SU-DHL-6 (cell line): ENCODE measurements at regions not wholly inside any gene's neighbourhood (a gene's known extent, or its start where the extent isn't known, plus 50 kb on each side); places are given as distances from the start of the nearest gene placed in this dataset.

ENCODE experiments used
- H2AFZ ChIP-seq: fragments of 200-600 bp; sonication (generic); 2 replicates; pipeline ENCODE4 v1.6.1; 2014; ENCODE audit warnings: low read depth, mild to moderate bottlenecking, moderate library complexity, mixed read lengths, antibody characterized with exemption, low read length; ENCODE audit not compliant: severe bottlenecking
- H3F3A ChIP-seq: fragments of 200-600 bp; shearing (Covaris generic); 2 replicates; pipeline ENCODE4 v1.6.0; 2016; ENCODE audit warnings: antibody characterized with exemption, mild to moderate bottlenecking; ENCODE audit not compliant: insufficient read depth
- H3K27ac ChIP-seq: fragments of 200-600 bp; sonication (generic); 2 replicates; pipeline ENCODE4 v1.5.1; 2016; ENCODE audit warnings: low read depth, mild to moderate bottlenecking, low read length, moderate library complexity, mixed read lengths
- H3K27me3 ChIP-seq: fragments of 200-600 bp; sonication (generic), shearing (Covaris generic); 2 replicates; pipeline ENCODE4 v1.6.0; 2014; ENCODE audit warnings: mild to moderate bottlenecking, low read length
- H3K36me3 ChIP-seq: fragments of 200-600 bp; sonication (generic); 2 replicates; pipeline ENCODE4 v1.6.1; 2014; ENCODE audit warnings: mild to moderate bottlenecking, low read length, mixed read lengths
- H3K4me2 ChIP-seq: fragments of 300-600, 200-600 bp; shearing (Covaris generic), sonication (generic); 2 replicates; pipeline ENCODE4 v1.6.0; 2014; ENCODE audit warnings: low read length, low read depth, mild to moderate bottlenecking; ENCODE audit not compliant: poor library complexity, severe bottlenecking
- H3K4me3 ChIP-seq: fragments of 200-600 bp; sonication (generic); 2 replicates; pipeline ENCODE4 v1.5.1; 2014; ENCODE audit warnings: antibody characterized with exemption, low read length, mild to moderate bottlenecking, mixed read lengths; ENCODE audit not compliant: insufficient read depth, poor library complexity, severe bottlenecking
- H3K79me2 ChIP-seq: fragments of 200-600 bp; sonication (generic); 2 replicates; pipeline ENCODE4 v1.6.1; 2014; ENCODE audit warnings: mild to moderate bottlenecking, low read length, moderate library complexity; ENCODE audit not compliant: insufficient read depth
- H3K9ac ChIP-seq: fragments of 200-600 bp; sonication (generic); 2 replicates; pipeline ENCODE4 v1.7.0; 2014; ENCODE audit warnings: mild to moderate bottlenecking, low read length
- H3K9me2 ChIP-seq: fragments of 200-600 bp; sonication (generic); replicated peaks from 2 replicates; pipeline ENCODE4 v1.6.1; 2014; ENCODE audit warnings: low read length; ENCODE audit not compliant: insufficient read depth
- H3K9me3 ChIP-seq: fragments of 200-600 bp; sonication (generic); 2 replicates; pipeline ENCODE4 v1.6.1; 2014; ENCODE audit warnings: low read length, mixed read lengths; ENCODE audit not compliant: insufficient read depth
- H4K20me1 ChIP-seq: fragments of 200-600 bp; sonication (generic); 2 replicates; pipeline ENCODE4 v1.6.1; 2014; ENCODE audit warnings: low read depth, mild to moderate bottlenecking, antibody characterized with exemption, low read length, moderate library complexity, mixed read lengths
- CTCF ChIP-seq: fragments of 200-600 bp; sonication (generic); IDR thresholded peaks from one replicate; pipeline ENCODE4 v1.5.1; 2017; ENCODE audit warnings: antibody characterized with exemption, mild to moderate bottlenecking, low read length, moderate library complexity; ENCODE audit not compliant: insufficient read depth, poor library complexity, severe bottlenecking
- EZH2phosphoT487 ChIP-seq: fragments of 200-600 bp; sonication (generic), shearing (Covaris generic); conservative IDR thresholded peaks from 2 replicates; pipeline ENCODE4 v1.6.1; 2018; ENCODE audit warnings: mild to moderate bottlenecking, antibody characterized with exemption, low read length, moderate library complexity, mixed read lengths

- no peak overlapping the region for H3K4me3 ChIP-seq
- no peak overlapping the region for H3K27ac ChIP-seq
- no peak overlapping the region for H2AFZ ChIP-seq
- no peaks in the 10 kb centered on the region for H3K9me3 ChIP-seq
- TF ChIP-seq CTCF = no peak
- no peak for TF ChIP-seq EZH2phosphoT487
- no peaks in the 10 kb centered on the region for H3K27me3 ChIP-seq
- no peaks in the 10 kb centered on the region for H3K79me2 ChIP-seq
- no peaks in the 10 kb centered on the region for H4K20me1 ChIP-seq
- H3K36me3 ChIP-seq = no peaks in the 10 kb centered on the region
- H3F3A ChIP-seq = no peaks in the 10 kb centered on the region
- H3K4me2 ChIP-seq = no peak overlapping the region
- H3K9me2 ChIP-seq = no peaks in the 10 kb centered on the region
- no peak overlapping the region for H3K9ac ChIP-seq
Measured at GRCh38 chr7:131652934-131653333, 96.5 kb upstream of the PODXL start.

GRCh38 chr7:131652194-131652593 is 95.8 kb upstream of the PODXL start:
- no peak overlapping the region for H3K9ac ChIP-seq
- H3K9me2 ChIP-seq = no peaks in the 10 kb centered on the region
- no peak overlapping the region for H2AFZ ChIP-seq
- no peak overlapping the region for H3K4me3 ChIP-seq
- TF ChIP-seq EZH2phosphoT487 = no peak
- no peak for TF ChIP-seq CTCF
- no peaks in the 10 kb centered on the region for H3K9me3 ChIP-seq
- H3K27me3 ChIP-seq = no peaks in the 10 kb centered on the region
- H3K36me3 ChIP-seq = no peaks in the 10 kb centered on the region
- H3K79me2 ChIP-seq = no peaks in the 10 kb centered on the region
- H3F3A ChIP-seq = no peaks in the 10 kb centered on the region
- H3K27ac ChIP-seq = no peak overlapping the region
- no peaks in the 10 kb centered on the region for H4K20me1 ChIP-seq
- H3K4me2 ChIP-seq = no peak overlapping the region

- no peak overlapping the region for H3K27ac ChIP-seq
- no peaks in the 10 kb centered on the region for H3K36me3 ChIP-seq
- no peaks in the 10 kb centered on the region for H4K20me1 ChIP-seq
- TF ChIP-seq EZH2phosphoT487 (no peak), CTCF (no peak)
- no peak overlapping the region for H3K9ac ChIP-seq
- H3K27me3 ChIP-seq = no peaks in the 10 kb centered on the region
- H3K9me2 ChIP-seq = no peaks in the 10 kb centered on the region
- no peaks in the 10 kb centered on the region for H3K79me2 ChIP-seq
- no peak overlapping the region for H2AFZ ChIP-seq
- no peaks in the 10 kb centered on the region for H3F3A ChIP-seq
- H3K9me3 ChIP-seq = no peaks in the 10 kb centered on the region
- H3K4me2 ChIP-seq = no peak overlapping the region
- no peak overlapping the region for H3K4me3 ChIP-seq
Measured at GRCh38 chr7:131649879-131650278, 93.5 kb upstream of the PODXL start.

- no peaks in the 10 kb centered on the region for H3K79me2 ChIP-seq
- H3K4me2 ChIP-seq = no peak overlapping the region
- H3K27ac ChIP-seq = no peak overlapping the region
- H3K9me2 ChIP-seq = no peaks in the 10 kb centered on the region
- no peaks in the 10 kb centered on the region for H4K20me1 ChIP-seq
- H3K9ac ChIP-seq = no peak overlapping the region
- no peak overlapping the region for H2AFZ ChIP-seq
- no peaks in the 10 kb centered on the region for H3K9me3 ChIP-seq
- H3F3A ChIP-seq = no peaks in the 10 kb centered on the region
- no peaks in the 10 kb centered on the region for H3K36me3 ChIP-seq
- no peak overlapping the region for H3K4me3 ChIP-seq
- TF ChIP-seq EZH2phosphoT487 (no peak), CTCF (no peak)
- no peaks in the 10 kb centered on the region for H3K27me3 ChIP-seq
Measured at GRCh38 chr7:131649003-131649541, 92.6 kb upstream of the PODXL start.
